ENCODE measurements at regions not wholly inside any gene's neighbourhood (a gene's known extent, or its start where the extent isn't known, plus 50 kb on each side); places are given as distances from the start of the nearest gene placed in this dataset.

DNA sequence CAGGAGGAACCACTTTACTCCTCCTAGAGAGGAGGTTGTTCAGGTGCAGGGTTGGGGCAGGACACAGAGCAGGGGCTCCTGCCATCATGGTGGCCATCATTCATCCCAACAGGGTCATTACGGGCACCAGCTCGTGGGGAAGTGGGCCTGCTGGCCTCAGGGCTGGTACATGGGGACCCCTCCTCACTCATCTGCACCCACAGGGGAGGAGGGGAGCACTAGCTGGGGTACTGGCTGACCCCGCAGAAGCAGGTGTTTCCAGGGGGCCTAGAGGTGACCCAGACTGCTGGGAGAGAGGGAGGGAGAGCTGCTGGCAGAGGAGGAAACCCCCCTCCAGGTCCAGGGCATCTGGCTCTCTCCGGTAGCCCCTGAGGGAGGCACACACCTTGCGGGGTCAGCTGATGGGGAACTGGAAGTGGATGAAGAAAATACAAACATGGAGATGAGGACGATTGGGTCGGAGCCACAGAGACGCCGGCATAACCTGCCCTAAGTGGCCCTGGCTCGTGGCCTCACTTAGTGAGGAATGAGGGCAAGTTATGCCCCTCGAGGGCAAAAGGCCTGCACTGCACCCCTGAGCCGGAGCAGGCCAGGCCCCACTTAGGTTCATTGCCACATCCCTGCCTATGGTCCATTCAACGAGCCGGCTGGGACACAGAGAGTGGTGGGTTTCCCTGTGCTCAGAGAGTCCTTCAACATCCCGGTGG is 76.2 kb downstream of the SOX1 start:
- H3K27me3 ChIP-seq (ENCODE audit: control insufficient read depth, insufficient read depth, low read length): no peaks in the 10 kb centered on the region
- no peak for DNase-seq (ENCODE audit: low read depth)
- H3K4me3 ChIP-seq (ENCODE audit: low read depth, low read length): no peak overlapping the region
- no peaks in the 10 kb centered on the region for H3K36me3 ChIP-seq (ENCODE audit: control insufficient read depth, insufficient read depth, low read length)
- ChIA-PET CTCF (no interaction called here), POLR2A (no interaction called here)
- TF ChIP-seq, protein P1, sequence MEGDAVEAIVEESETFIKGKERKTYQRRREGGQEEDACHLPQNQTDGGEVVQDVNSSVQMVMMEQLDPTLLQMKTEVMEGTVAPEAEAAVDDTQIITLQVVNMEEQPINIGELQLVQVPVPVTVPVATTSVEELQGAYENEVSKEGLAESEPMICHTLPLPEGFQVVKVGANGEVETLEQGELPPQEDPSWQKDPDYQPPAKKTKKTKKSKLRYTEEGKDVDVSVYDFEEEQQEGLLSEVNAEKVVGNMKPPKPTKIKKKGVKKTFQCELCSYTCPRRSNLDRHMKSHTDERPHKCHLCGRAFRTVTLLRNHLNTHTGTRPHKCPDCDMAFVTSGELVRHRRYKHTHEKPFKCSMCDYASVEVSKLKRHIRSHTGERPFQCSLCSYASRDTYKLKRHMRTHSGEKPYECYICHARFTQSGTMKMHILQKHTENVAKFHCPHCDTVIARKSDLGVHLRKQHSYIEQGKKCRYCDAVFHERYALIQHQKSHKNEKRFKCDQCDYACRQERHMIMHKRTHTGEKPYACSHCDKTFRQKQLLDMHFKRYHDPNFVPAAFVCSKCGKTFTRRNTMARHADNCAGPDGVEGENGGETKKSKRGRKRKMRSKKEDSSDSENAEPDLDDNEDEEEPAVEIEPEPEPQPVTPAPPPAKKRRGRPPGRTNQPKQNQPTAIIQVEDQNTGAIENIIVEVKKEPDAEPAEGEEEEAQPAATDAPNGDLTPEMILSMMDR (IDR thresholded peaks at IDR 0.05; ENCODE audit: insufficient read depth, low read depth, low read length): no peak

DNA sequence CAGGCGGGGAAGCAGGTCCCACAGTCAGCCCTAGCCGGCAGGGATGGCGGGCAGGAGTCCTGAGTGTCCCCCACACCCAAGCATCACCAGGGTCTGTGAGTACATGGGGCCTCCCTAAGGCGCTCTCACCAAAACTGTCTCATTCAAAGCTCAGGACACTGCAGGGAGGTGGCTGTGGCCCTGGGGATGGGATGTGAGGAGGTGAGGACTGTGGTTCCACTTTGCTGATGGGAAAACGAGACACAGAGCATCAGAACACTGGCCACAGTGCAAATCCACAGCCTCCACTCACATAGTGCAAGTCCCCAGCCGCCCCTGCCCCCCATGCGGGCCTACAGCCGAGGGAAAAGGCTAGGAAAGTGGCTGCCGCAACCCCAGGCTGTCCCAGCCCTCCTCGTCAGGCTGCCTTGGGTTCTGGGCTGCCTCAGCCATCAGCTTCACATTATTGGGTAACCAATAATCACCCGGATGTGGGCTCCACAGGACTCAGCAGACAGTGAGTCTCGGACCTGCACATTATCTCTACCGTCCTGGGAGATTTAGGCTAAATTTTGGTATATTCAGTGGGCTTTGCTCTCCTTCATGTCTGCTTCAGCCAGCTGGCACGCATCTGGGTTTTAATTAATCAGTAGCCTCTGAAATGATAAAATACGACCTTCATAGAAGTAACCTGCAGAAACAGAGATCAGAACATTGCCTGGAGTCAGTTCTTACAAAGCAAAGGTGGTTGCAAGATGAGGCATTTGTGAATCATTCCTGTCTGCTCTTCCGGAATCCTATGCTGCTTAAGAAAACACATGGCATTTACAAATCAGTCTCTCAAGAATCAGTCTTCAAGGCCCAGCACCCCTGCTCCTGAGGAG is 77.0 kb downstream of the SOX1 start:
- no peak overlapping the region for H3K4me3 ChIP-seq (ENCODE audit: low read depth, low read length)
- TF ChIP-seq, protein P1 (IDR thresholded peaks at IDR 0.05; ENCODE audit: insufficient read depth, low read depth, low read length): no peak
- POLR2A ChIA-PET: no interaction called here
- no peak for DNase-seq (ENCODE audit: low read depth)
- H3K27me3 ChIP-seq (ENCODE audit: control insufficient read depth, insufficient read depth, low read length): no peaks in the 10 kb centered on the region
- no peaks in the 10 kb centered on the region for H3K36me3 ChIP-seq (ENCODE audit: control insufficient read depth, insufficient read depth, low read length)
- CTCF ChIA-PET: no interaction called here

DNA sequence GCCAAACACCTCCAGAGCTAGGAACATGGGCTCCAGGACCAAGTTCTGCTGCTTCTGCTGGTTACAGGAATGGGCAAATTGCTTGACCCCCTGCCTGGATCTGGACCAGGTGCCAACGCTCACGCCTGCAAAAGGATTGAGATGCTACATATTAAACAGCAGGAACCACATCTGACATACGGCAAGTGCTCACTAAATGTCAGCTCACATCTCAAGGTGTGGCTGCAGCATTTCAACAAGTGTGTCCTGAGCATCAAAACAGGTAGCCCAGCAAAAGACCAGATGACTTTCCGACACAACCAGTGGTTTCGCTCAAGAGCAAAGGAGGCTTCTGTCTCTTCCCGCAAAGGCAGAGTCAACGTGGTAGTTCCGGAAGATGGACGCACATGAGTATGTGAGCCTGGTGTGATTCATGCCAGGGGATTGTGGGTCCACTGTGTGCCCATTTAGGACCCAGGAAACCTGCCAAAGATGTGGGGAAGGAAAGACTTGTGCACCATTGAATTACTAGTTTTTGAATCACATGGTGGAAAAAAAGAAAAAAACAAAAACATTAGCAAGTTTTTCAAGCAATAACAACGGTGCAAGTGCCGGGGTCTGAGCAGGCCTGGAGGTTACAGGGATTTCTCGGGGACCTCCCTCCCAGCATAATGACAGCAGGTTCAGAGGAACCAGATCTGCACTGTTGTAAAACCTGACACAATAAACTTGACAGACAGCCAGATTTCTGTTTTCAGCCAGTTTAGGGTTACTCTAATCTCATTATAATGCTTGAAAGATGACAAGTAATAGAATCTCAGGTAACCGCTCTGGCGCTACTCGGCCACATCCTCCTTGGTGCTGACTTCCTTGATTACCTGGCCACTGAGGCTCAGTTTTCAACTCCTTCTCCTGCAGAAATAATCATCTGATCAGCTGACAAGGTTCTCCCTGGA is 77.9 kb downstream of the SOX1 start:
- no peaks in the 10 kb centered on the region for H3K36me3 ChIP-seq (ENCODE audit: control insufficient read depth, insufficient read depth, low read length)
- no peak for DNase-seq (ENCODE audit: low read depth)
- H3K4me3 ChIP-seq (ENCODE audit: low read depth, low read length): no peak overlapping the region
- ChIA-PET CTCF (no interaction called here), POLR2A (no interaction called here)
- H3K27me3 ChIP-seq (ENCODE audit: control insufficient read depth, insufficient read depth, low read length): no peaks in the 10 kb centered on the region
- TF ChIP-seq, protein P1 (IDR thresholded peaks at IDR 0.05; ENCODE audit: insufficient read depth, low read depth, low read length): no peak

DNA sequence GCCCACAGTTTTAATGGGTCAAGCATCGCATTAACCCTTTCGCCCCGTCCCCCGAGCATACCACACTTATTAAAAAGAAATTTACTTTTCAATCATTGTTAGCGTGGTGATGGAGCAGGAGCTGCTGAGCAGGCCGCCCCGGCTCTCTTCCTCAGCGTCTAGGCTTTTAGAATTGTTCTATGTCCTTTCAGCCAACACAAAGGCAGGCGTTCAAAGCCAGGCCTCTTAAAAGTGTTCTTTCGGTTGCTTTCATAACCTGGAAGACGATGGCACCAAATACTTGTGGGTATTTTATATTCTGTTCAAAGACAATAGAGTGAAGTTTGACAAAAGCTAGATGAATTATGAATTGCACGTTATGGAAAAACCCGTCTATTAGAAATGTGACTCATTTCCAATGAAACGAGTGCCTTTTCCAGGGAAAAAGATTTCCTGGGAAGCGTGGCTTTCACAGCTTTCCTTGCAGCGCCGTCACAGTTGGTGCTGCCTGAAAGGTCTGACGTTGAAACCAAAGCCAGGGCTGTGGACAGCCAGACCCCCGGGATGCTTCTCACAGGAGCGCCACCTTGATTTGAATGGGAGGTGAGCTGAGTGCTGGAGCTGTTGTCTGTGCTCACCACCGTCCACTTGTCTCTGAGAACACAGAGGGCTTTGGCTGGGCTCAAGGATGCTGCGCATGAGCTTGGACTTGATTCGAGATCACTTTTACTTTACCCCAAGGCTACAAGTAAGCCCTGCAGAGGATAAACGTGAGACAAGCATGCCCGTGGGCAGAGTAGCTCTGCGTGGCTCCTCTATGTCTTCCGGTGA is 78.8 kb downstream of the SOX1 start:
- TF ChIP-seq, protein P1 (IDR thresholded peaks at IDR 0.05; ENCODE audit: insufficient read depth, low read depth, low read length): no peak
- Histone ChIP-seq H3K4me3 (ENCODE audit: low read depth, low read length) (no peak overlapping the region), H3K36me3 (ENCODE audit: control insufficient read depth, insufficient read depth, low read length) (no peaks in the 10 kb centered on the region), H3K27me3 (ENCODE audit: control insufficient read depth, insufficient read depth, low read length) (no peaks in the 10 kb centered on the region)
- ChIA-PET POLR2A (no interaction called here), CTCF (no interaction called here)
- DNase-seq (ENCODE audit: low read depth): no peak
